ENCODE measurements at regions not wholly inside any gene's neighbourhood (a gene's known extent, or its start where the extent isn't known, plus 50 kb on each side); places are given as distances from the start of the nearest gene placed in this dataset.

- H3K27ac ChIP-seq (replicated peaks): no peak overlapping the region
- no peaks in the 10 kb centered on the region for H3K27me3 ChIP-seq (ENCODE audit: insufficient read depth, poor library complexity, severe bottlenecking)
- no peak overlapping the region for H3K4me3 ChIP-seq (replicated peaks; ENCODE audit: insufficient read depth, low read length)
- no peak for TF ChIP-seq POLR2AphosphoS5 (IDR thresholded peaks at IDR 0.05; ENCODE audit: low read depth)
- TF ChIP-seq, protein P1, sequence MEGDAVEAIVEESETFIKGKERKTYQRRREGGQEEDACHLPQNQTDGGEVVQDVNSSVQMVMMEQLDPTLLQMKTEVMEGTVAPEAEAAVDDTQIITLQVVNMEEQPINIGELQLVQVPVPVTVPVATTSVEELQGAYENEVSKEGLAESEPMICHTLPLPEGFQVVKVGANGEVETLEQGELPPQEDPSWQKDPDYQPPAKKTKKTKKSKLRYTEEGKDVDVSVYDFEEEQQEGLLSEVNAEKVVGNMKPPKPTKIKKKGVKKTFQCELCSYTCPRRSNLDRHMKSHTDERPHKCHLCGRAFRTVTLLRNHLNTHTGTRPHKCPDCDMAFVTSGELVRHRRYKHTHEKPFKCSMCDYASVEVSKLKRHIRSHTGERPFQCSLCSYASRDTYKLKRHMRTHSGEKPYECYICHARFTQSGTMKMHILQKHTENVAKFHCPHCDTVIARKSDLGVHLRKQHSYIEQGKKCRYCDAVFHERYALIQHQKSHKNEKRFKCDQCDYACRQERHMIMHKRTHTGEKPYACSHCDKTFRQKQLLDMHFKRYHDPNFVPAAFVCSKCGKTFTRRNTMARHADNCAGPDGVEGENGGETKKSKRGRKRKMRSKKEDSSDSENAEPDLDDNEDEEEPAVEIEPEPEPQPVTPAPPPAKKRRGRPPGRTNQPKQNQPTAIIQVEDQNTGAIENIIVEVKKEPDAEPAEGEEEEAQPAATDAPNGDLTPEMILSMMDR (IDR thresholded peaks at IDR 0.05; ENCODE audit: insufficient read depth, low read length): no peak
- TF ChIP-seq GABPA (IDR thresholded peaks at IDR 0.05; ENCODE audit: low read depth): no peak
- TF ChIP-seq, protein P2, sequence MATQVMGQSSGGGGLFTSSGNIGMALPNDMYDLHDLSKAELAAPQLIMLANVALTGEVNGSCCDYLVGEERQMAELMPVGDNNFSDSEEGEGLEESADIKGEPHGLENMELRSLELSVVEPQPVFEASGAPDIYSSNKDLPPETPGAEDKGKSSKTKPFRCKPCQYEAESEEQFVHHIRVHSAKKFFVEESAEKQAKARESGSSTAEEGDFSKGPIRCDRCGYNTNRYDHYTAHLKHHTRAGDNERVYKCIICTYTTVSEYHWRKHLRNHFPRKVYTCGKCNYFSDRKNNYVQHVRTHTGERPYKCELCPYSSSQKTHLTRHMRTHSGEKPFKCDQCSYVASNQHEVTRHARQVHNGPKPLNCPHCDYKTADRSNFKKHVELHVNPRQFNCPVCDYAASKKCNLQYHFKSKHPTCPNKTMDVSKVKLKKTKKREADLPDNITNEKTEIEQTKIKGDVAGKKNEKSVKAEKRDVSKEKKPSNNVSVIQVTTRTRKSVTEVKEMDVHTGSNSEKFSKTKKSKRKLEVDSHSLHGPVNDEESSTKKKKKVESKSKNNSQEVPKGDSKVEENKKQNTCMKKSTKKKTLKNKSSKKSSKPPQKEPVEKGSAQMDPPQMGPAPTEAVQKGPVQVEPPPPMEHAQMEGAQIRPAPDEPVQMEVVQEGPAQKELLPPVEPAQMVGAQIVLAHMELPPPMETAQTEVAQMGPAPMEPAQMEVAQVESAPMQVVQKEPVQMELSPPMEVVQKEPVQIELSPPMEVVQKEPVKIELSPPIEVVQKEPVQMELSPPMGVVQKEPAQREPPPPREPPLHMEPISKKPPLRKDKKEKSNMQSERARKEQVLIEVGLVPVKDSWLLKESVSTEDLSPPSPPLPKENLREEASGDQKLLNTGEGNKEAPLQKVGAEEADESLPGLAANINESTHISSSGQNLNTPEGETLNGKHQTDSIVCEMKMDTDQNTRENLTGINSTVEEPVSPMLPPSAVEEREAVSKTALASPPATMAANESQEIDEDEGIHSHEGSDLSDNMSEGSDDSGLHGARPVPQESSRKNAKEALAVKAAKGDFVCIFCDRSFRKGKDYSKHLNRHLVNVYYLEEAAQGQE (IDR thresholded peaks at IDR 0.05; ENCODE audit: insufficient replicate concordance, low read depth): no peak
- TF ChIP-seq SPI1 (IDR thresholded peaks at IDR 0.05; ENCODE audit: borderline replicate concordance, low read depth): no peak
- no peak for DNase-seq (ENCODE audit: low read depth in 1 of 2, low spot score in 1 of 2)
These were observed 184.1 kb upstream of the SYT13 start for GRCh38 chr11:45470151-45470793.

GRCh38 chr11:45468267-45468856, 182.2 kb upstream of the SYT13 start:
- no peak for DNase-seq (ENCODE audit: low read depth in 1 of 2, low spot score in 1 of 2)
- 0 out of 2 replicates have a peak, but pooled peaks have one; percentile 13 for TF ChIP-seq GABPA (IDR thresholded peaks at IDR 0.05; ENCODE audit: low read depth)
- TF ChIP-seq, protein P1 (IDR thresholded peaks at IDR 0.05; ENCODE audit: insufficient read depth, low read length): no peak
- no peak overlapping the region for H3K27ac ChIP-seq (replicated peaks)
- no peak overlapping the region for H3K4me3 ChIP-seq (replicated peaks; ENCODE audit: insufficient read depth, low read length)
- H3K27me3 ChIP-seq (ENCODE audit: insufficient read depth, poor library complexity, severe bottlenecking): no peaks in the 10 kb centered on the region

DNA sequence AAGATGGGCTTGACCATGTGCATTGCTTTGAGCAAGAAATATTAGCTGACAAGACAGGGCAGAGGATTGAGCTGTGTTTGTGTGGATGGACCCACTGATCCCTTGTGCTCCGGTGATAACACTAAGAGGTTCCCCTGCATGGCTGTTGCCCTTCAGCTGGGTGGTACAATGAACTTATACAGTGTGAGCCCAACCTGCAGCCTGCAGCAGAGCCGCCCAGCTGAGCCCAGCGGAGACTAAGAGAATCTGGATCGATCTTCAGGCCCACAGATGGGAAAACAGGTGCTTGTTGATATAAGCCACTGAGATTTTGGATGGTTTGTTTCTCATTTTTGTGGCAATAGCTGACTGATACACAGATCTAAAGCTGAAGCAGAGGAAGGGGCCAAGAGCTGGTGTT, 177.4 kb upstream of the SYT13 start:
- no peak for DNase-seq (ENCODE audit: low read depth in 1 of 2, low spot score in 1 of 2)
- TF ChIP-seq GABPA (IDR thresholded peaks at IDR 0.05; ENCODE audit: low read depth): no peak
- TF ChIP-seq, protein P1 (IDR thresholded peaks at IDR 0.05; ENCODE audit: insufficient read depth, low read length): no peak
- TF ChIP-seq, protein P2 (IDR thresholded peaks at IDR 0.05; ENCODE audit: insufficient replicate concordance, low read depth): no peak
- TF ChIP-seq POLR2AphosphoS5 (IDR thresholded peaks at IDR 0.05; ENCODE audit: low read depth): no peak
- TF ChIP-seq SPI1 (IDR thresholded peaks at IDR 0.05; ENCODE audit: borderline replicate concordance, low read depth): no peak
- Histone ChIP-seq H3K27me3 (ENCODE audit: insufficient read depth, poor library complexity, severe bottlenecking) (no peaks in the 10 kb centered on the region), H3K27ac (replicated peaks) (no peak overlapping the region), H3K4me3 (replicated peaks; ENCODE audit: insufficient read depth, low read length) (no peak overlapping the region)

All from HL-60 (cell line).